ENCODE measurements at regions not wholly inside any gene's neighbourhood (a gene's known extent, or its start where the extent isn't known, plus 50 kb on each side); places are given as distances from the start of the nearest gene placed in this dataset.

DNA sequence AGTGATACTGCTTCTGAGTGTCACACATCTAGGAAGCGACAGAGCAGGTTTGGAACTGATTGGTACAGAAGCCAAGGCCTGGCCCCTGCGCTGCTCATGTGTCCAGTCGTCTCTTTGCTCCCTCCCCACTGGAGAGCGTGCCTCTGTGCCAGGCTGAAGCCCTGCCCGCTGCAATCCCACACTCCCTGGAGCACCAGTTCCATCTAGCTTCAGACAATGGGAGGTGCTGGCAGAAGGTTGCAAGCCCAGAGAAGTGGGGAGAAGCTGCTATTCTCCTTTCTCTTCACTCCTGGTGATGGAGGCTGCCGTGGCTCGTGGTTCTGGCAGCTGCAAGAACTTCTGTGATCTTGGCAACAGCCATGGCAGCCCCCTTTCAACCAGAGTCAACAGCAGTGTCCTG, 250.9 kb downstream of the MATN1 start:
- no peak for DNase-seq (ENCODE audit: low read depth)
- H3K4me3 ChIP-seq (ENCODE audit: low read depth, low read length): no peak overlapping the region
- TF ChIP-seq, protein P1, sequence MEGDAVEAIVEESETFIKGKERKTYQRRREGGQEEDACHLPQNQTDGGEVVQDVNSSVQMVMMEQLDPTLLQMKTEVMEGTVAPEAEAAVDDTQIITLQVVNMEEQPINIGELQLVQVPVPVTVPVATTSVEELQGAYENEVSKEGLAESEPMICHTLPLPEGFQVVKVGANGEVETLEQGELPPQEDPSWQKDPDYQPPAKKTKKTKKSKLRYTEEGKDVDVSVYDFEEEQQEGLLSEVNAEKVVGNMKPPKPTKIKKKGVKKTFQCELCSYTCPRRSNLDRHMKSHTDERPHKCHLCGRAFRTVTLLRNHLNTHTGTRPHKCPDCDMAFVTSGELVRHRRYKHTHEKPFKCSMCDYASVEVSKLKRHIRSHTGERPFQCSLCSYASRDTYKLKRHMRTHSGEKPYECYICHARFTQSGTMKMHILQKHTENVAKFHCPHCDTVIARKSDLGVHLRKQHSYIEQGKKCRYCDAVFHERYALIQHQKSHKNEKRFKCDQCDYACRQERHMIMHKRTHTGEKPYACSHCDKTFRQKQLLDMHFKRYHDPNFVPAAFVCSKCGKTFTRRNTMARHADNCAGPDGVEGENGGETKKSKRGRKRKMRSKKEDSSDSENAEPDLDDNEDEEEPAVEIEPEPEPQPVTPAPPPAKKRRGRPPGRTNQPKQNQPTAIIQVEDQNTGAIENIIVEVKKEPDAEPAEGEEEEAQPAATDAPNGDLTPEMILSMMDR (IDR thresholded peaks at IDR 0.05; ENCODE audit: low read depth, low read length, missing control alignments): no peak
- in situ Hi-C loops (cut with HindIII; ENCODE audit: low sequenced_read_pairs): no loop called here

GRCh38 chr1:30472009-30472408, 251.4 kb downstream of the MATN1 start:
- H3K4me3 ChIP-seq (ENCODE audit: low read depth, low read length): no peak overlapping the region
- no peak for DNase-seq (ENCODE audit: low read depth)
- TF ChIP-seq, protein P1 (IDR thresholded peaks at IDR 0.05; ENCODE audit: low read depth, low read length, missing control alignments): no peak
- in situ Hi-C loops (cut with HindIII; ENCODE audit: low sequenced_read_pairs): no loop called here

- DNase-seq (ENCODE audit: low read depth): no peak
- H3K4me3 ChIP-seq (ENCODE audit: low read depth, low read length): no peak overlapping the region
- TF ChIP-seq, protein P1 (IDR thresholded peaks at IDR 0.05; ENCODE audit: low read depth, low read length, missing control alignments): no peak
- in situ Hi-C loops (cut with HindIII; ENCODE audit: low sequenced_read_pairs): no loop called here
These were observed 252.1 kb downstream of the MATN1 start for GRCh38 chr1:30471307-30471706.

GRCh38 chr1:30469426-30469825, 254.0 kb downstream of the MATN1 start:
- DNase-seq (ENCODE audit: low read depth): no peak
- H3K4me3 ChIP-seq (ENCODE audit: low read depth, low read length): no peak overlapping the region
- in situ Hi-C loops (cut with HindIII; ENCODE audit: low sequenced_read_pairs): no loop called here
- TF ChIP-seq, protein P1 (IDR thresholded peaks at IDR 0.05; ENCODE audit: low read depth, low read length, missing control alignments): no peak

DNA sequence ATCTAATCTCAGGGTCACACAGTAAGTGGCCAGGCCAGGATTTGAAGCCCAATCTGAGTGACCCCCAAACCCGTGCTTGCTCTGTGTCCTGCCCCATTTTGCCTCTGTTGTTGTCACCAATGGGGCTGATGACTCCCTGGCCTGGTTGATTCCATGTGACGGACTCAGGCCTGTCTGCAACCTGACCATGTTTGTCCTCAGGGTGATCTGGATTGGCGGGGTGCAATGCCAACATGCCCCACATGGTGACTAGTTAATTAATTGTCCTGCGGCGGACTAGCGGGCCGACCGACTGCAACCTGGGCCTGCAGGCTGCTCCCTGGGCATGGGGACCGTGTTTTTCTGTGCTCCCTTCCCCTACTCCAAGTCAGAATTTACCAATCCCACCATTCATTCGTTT, 256.3 kb downstream of the MATN1 start:
- TF ChIP-seq, protein P1 (IDR thresholded peaks at IDR 0.05; ENCODE audit: low read depth, low read length, missing control alignments): no peak
- in situ Hi-C loops (cut with HindIII; ENCODE audit: low sequenced_read_pairs): no loop called here
- no peak for DNase-seq (ENCODE audit: low read depth)
- H3K4me3 ChIP-seq (ENCODE audit: low read depth, low read length): no peak overlapping the region

GRCh38 chr1:30466610-30467009, 256.8 kb downstream of the MATN1 start:
- TF ChIP-seq, protein P1 (IDR thresholded peaks at IDR 0.05; ENCODE audit: low read depth, low read length, missing control alignments): no peak
- H3K4me3 ChIP-seq (ENCODE audit: low read depth, low read length): no peak overlapping the region
- no peak for DNase-seq (ENCODE audit: low read depth)
- in situ Hi-C loops (cut with HindIII; ENCODE audit: low sequenced_read_pairs): no loop called here

GRCh38 chr1:30466026-30466425, 257.4 kb downstream of the MATN1 start:
- no peak overlapping the region for H3K4me3 ChIP-seq (ENCODE audit: low read depth, low read length)
- in situ Hi-C loops (cut with HindIII; ENCODE audit: low sequenced_read_pairs): no loop called here
- no peak for DNase-seq (ENCODE audit: low read depth)

More at GRCh38 chr1:30466026-30466425, 257.4 kb downstream of the MATN1 start:
- TF ChIP-seq, protein P1 (IDR thresholded peaks at IDR 0.05; ENCODE audit: low read depth, low read length, missing control alignments): no peak
